SU-DHL-6 (cell line): ENCODE measurements at regions not wholly inside any gene's neighbourhood (a gene's known extent, or its start where the extent isn't known, plus 50 kb on each side); places are given as distances from the start of the nearest gene placed in this dataset.

ENCODE experiments used
- CTCF ChIP-seq: fragments of 200-600 bp; sonication (generic); IDR thresholded peaks from one replicate; pipeline ENCODE4 v1.5.1; 2017; ENCODE audit warnings: antibody characterized with exemption, mild to moderate bottlenecking, low read length, moderate library complexity; ENCODE audit not compliant: insufficient read depth, poor library complexity, severe bottlenecking
- EZH2phosphoT487 ChIP-seq: fragments of 200-600 bp; sonication (generic), shearing (Covaris generic); conservative IDR thresholded peaks from 2 replicates; pipeline ENCODE4 v1.6.1; 2018; ENCODE audit warnings: mild to moderate bottlenecking, antibody characterized with exemption, low read length, moderate library complexity, mixed read lengths

- TF ChIP-seq CTCF (no peak), EZH2phosphoT487 (no peak)
Observed at GRCh38 chr11:79720115-79720514, 279.3 kb upstream of the TENM4 start.
